ENCODE measurements at regions not wholly inside any gene's neighbourhood (a gene's known extent, or its start where the extent isn't known, plus 50 kb on each side); places are given as distances from the start of the nearest gene placed in this dataset.

DNA sequence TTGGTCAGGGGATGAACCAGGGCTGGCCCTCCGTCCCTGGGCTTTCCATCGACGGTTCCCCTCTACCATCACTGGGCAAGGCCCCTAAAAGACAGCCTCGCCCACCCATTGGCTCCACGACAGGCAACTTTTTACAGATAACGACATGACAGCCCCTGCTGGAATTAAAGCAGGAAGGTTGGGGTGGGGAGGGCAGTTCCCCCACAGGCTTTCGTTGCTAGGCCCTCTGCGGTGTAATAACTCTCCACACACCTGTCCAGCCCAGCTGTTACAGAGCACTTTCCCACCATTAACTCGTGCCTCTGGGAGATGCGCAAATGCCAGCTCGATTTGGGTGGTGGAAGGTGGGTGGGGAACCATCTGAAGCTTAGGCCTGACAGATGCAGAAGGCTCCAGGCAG lies 264.2 kb upstream of the TLE3 start:
- DNase-seq (ENCODE audit: low read depth) = no peak
- TF ChIP-seq, protein P1, sequence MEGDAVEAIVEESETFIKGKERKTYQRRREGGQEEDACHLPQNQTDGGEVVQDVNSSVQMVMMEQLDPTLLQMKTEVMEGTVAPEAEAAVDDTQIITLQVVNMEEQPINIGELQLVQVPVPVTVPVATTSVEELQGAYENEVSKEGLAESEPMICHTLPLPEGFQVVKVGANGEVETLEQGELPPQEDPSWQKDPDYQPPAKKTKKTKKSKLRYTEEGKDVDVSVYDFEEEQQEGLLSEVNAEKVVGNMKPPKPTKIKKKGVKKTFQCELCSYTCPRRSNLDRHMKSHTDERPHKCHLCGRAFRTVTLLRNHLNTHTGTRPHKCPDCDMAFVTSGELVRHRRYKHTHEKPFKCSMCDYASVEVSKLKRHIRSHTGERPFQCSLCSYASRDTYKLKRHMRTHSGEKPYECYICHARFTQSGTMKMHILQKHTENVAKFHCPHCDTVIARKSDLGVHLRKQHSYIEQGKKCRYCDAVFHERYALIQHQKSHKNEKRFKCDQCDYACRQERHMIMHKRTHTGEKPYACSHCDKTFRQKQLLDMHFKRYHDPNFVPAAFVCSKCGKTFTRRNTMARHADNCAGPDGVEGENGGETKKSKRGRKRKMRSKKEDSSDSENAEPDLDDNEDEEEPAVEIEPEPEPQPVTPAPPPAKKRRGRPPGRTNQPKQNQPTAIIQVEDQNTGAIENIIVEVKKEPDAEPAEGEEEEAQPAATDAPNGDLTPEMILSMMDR (IDR thresholded peaks at IDR 0.05; ENCODE audit: control insufficient read depth, extremely low read depth, insufficient read depth) = no peak
- H3K4me3 ChIP-seq (ENCODE audit: low read depth, low read length) = no peak overlapping the region

DNA sequence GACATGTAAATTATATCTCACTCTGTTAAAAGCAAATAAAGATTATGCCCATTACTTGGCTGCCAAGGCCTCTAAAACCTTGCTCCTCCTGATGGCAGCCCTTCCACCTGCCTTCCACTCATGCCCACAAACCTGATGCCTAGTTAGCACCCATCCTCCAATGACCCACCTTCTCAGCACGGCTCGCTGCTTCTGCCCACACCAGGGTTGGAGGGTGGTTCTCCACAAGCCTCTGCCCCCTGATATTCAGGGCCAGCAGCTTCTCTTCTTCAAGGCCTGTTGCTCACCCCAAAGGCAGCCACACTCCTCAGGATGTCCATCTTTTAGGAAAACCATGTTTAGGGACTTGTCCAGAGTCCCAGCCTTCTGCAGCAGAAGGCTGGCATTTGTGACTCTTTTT lies 263.4 kb upstream of the TLE3 start:
- no peak overlapping the region for H3K4me3 ChIP-seq (ENCODE audit: low read depth, low read length)
- no peak for DNase-seq (ENCODE audit: low read depth)
- TF ChIP-seq, protein P1 (IDR thresholded peaks at IDR 0.05; ENCODE audit: control insufficient read depth, extremely low read depth, insufficient read depth) = no peak

DNA sequence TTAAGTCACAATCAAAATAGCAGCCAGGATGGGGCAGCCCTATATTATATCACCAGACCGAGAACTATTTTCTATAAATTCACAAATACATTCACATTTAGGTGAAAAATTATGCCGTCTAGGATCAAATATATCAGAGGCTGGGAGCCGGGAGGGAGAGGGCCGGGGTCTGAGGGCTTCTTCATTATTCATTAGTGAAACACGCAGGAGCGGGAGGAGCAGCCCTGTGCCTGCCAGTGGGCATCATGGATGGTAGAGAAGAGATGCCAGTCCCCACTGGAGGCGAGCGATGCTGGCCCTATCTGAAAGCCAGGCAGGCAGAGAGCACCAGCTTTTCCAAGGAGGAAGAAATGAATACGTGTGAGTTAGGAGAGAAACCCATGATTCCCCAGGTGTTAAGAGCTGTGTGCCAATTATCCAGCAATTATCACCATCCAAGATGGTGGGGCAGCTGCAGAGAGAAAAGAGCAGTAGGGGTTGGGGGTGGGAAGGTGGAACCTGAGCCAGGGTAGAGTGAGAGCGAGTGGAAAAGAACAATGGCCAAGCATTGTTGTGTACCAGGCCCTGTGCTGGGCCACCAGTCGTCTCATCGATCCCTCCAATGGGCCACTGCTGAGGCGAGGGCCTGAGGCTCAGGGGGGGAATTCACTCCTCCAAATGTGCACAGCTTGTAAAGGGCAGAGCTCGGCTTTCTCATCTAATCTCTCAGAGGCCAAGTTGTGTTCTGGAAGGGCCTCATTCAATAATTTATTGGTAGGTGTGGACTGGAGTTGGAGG lies 261.3 kb upstream of the TLE3 start:
- TF ChIP-seq, protein P1 (IDR thresholded peaks at IDR 0.05; ENCODE audit: control insufficient read depth, extremely low read depth, insufficient read depth) = no peak
- DNase-seq (ENCODE audit: low read depth) = no peak

DNA sequence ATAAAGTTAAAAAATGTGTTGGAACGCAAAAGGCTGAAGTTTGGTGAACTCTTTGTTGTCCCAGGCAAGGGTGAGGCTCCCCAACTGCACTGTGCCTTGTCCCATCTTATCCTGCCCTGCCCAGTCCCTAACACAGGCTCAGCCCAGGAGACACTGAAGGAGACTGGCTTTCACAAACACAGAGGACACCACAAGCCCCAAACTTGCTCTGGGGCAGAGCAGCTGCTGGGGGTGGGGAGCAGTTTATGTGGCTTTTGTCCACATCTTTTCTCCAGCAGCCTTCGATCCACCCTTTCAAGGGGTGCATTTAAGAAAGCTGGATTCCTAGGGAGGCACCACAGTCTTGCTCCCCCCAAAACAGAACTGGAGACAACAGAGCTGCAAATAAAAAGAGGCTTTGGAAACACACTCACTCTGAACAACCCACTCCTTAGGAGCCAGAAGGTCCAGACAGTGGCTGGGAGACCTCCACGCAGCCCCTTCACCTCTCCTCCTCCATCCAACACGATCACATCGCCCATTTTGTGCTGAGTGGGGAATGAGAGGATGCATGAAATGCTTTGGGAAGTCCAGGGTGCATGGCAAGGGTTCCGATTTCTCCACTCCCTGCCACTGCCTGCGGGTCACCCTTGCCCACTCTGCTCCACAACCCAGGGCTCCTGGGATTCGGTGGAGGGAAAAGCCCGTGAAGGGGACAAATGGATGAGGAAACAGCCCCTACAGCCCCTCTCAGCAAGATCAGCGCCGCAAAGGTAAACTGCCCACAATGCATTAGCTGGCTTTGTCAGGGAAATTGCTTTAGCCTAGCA lies 260.5 kb upstream of the TLE3 start:
- TF ChIP-seq, protein P1 (IDR thresholded peaks at IDR 0.05; ENCODE audit: control insufficient read depth, extremely low read depth, insufficient read depth) = no peak
- no peak for DNase-seq (ENCODE audit: low read depth)
- no peak overlapping the region for H3K4me3 ChIP-seq (ENCODE audit: low read depth, low read length)

More for the DNA sequence above, 261.3 kb upstream of the TLE3 start:
- H3K4me3 ChIP-seq (ENCODE audit: low read depth, low read length) = no peak overlapping the region

DNA sequence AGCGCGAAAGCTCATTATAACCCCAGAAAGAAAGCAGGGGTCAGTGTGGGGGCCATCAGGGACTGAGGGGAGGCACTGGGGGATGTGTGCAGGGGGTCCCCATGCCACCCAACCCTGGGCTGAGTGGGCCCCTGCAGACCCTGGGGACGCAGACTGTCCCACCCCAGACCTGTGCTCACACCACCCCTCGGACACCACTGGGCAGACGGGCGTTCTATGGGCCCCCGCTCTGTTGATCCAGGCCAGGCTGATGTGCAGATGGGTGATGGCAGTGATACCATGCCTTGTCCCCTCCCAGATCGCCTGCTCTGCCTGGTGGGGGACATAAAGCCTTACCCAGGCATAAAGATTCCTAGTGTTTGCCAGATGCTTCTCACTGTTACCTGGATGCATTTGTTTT lies 259.7 kb upstream of the TLE3 start:
- TF ChIP-seq, protein P1 (IDR thresholded peaks at IDR 0.05; ENCODE audit: control insufficient read depth, extremely low read depth, insufficient read depth) = no peak
- no peak for DNase-seq (ENCODE audit: low read depth)
- H3K4me3 ChIP-seq (ENCODE audit: low read depth, low read length) = no peak overlapping the region

DNA sequence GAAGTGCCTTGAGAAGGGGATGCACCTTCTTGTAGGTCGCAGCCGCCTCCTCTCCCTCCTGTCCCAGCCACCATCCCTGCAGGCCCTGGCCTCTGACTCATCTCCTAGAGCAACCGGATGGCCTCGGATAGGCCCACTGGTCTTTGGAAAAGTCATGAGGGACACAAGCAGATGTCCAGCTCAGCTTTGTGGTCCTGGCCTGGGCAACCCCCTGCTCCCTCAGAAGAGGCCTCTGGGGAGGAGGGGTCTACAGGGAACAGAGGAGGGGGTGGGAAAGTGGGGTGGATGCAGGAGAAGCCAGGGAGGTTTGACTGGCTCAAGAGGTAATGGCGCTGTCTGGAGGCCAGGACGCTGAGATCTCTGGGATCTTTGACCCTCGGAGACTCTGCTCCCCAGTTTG lies 259.2 kb upstream of the TLE3 start:
- H3K4me3 ChIP-seq (ENCODE audit: low read depth, low read length) = no peak overlapping the region
- TF ChIP-seq, protein P1 (IDR thresholded peaks at IDR 0.05; ENCODE audit: control insufficient read depth, extremely low read depth, insufficient read depth) = no peak
- no peak for DNase-seq (ENCODE audit: low read depth)
